Endothelial cell of umbilical vein (primary cell): ENCODE measurements at regions not wholly inside any gene's neighbourhood (a gene's known extent, or its start where the extent isn't known, plus 50 kb on each side); places are given as distances from the start of the nearest gene placed in this dataset.

Source experiments
- BruUV-seq: library from RNA; stranded (reverse); fragments of 400-500 nt; replicated peaks from 2 replicates; lab custom pipeline; 2021; lab: Mats Ljungman, UMichigan
- CTCF ChIA-PET: fragments of 300-600, 350-600 bp; sonication (Branson Sonifier 250); formaldehyde crosslinking; loops from one replicate; lab custom pipeline; 2021; ENCODE audit warnings: antibody characterized with exemption, inconsistent platforms; lab: Charles Lee
- POLR2A ChIA-PET: fragments of 300-600, 350-600 bp; sonication (Branson Sonifier 250); formaldehyde crosslinking; loops from one replicate; lab custom pipeline; 2021; ENCODE audit warnings: antibody characterized with exemption, inconsistent platforms; lab: Charles Lee
- DNase-seq: peaks from one replicate; pipeline ENCODE4 v3.0.0-alpha.2; 2011; ENCODE audit warnings: low read depth, low spot score
- FAIRE-seq: peaks from 2 replicates; lab custom pipeline; 2011; peaks lifted over from hg19 to GRCh38; lab: Jason Lieb, UNC
- H2AFZ ChIP-seq: 2 replicates; pipeline ENCODE4 v1.6.0; 2012; ENCODE audit warnings: low read depth, low read length, control low read depth, inconsistent platforms
- H3K27ac ChIP-seq: 2 replicates; pipeline ENCODE4 v1.5.1; 2011; ENCODE audit warnings: low read depth, mild to moderate bottlenecking, control low read depth, low read length, moderate library complexity; ENCODE audit not compliant: insufficient read depth
- H3K27me3 ChIP-seq, 2 experiments: 2 replicates each; pipeline versions ENCODE4 v1.6.0 to v1.6.1; 2011; ENCODE audit warnings: low read length in 2 of 2, mixed read lengths in 1 of 2; ENCODE audit not compliant: control insufficient read depth in 2 of 2, insufficient read depth in 2 of 2
- H3K36me3 ChIP-seq, 2 experiments: 2 replicates in 1 of 2; 3 replicates in 1 of 2; pipeline ENCODE4 v1.5.1; 2011; ENCODE audit warnings: low read length in 2 of 2, mild to moderate bottlenecking in 1 of 2, moderate library complexity in 1 of 2; ENCODE audit not compliant: control insufficient read depth in 2 of 2, insufficient read depth in 2 of 2; ENCODE audit errors: extremely low read depth in 1 of 2
- H3K4me1 ChIP-seq: 3 replicates; pipeline ENCODE4 v1.5.1; 2011; ENCODE audit warnings: mild to moderate bottlenecking, low read length; ENCODE audit not compliant: control insufficient read depth, insufficient read depth; ENCODE audit errors: extremely low read depth
- H3K4me2 ChIP-seq: 2 replicates; pipeline ENCODE4 v1.6.1; 2011; ENCODE audit warnings: low read length, control low read depth, mixed read lengths; ENCODE audit not compliant: insufficient read depth
- H3K4me3 ChIP-seq, 3 experiments: fragments of 200-600 bp in 1 of 3; sonication (generic), shearing (Covaris generic) in 1 of 3; replicated peaks in 1 of 3; 2 replicates each; pipeline ENCODE4 v1.5.1; 2011 to 2016; ENCODE audit warnings: control low read depth in 3 of 3, low read length in 3 of 3, mild to moderate bottlenecking in 2 of 3, inconsistent platforms in 1 of 3, low read depth in 1 of 3, moderate library complexity in 1 of 3; ENCODE audit not compliant: insufficient read depth in 1 of 3
- H3K79me2 ChIP-seq: 2 replicates; pipeline ENCODE4 v1.6.0; 2012; ENCODE audit warnings: low read length, inconsistent platforms; ENCODE audit not compliant: control insufficient read depth, insufficient read depth
- H3K9ac ChIP-seq: replicated peaks from 2 replicates; pipeline ENCODE3; 2011; ENCODE audit warnings: low read length, control low read depth; ENCODE audit not compliant: insufficient read depth; ENCODE audit errors: extremely low read depth
- H3K9me1 ChIP-seq: replicated peaks from 3 replicates; pipeline ENCODE4 v1.6.0; 2011; ENCODE audit warnings: mild to moderate bottlenecking, low read length; ENCODE audit not compliant: control insufficient read depth, insufficient read depth; ENCODE audit errors: extremely low read depth
- H3K9me3 ChIP-seq: replicated peaks from 2 replicates; pipeline ENCODE4 v1.5.1; 2012; ENCODE audit warnings: low read length, inconsistent platforms; ENCODE audit not compliant: control insufficient read depth, insufficient read depth
- H4K20me1 ChIP-seq: replicated peaks from 2 replicates; pipeline ENCODE3; 2011; ENCODE audit warnings: mild to moderate bottlenecking, low read length; ENCODE audit not compliant: control insufficient read depth, insufficient read depth; ENCODE audit errors: extremely low read depth
- CTCF ChIP-seq, 2 donors: IDR thresholded peaks; 1 replicate in 1 of 2; 2 replicates in 1 of 2; pipeline ENCODE4 v1.5.1; 2011; ENCODE audit warnings: low read length in 2 of 2, mild to moderate bottlenecking in 2 of 2, moderate library complexity in 2 of 2, control low read depth in 1 of 2, inconsistent platforms in 1 of 2, low read depth in 1 of 2; ENCODE audit not compliant: insufficient read depth in 1 of 2; ENCODE audit errors: extremely low read depth in 1 of 2
- EZH2 ChIP-seq: IDR thresholded peaks from 2 replicates; pipeline ENCODE4 v1.6.1; 2012; ENCODE audit warnings: borderline replicate concordance, low read depth, mild to moderate bottlenecking, moderate library complexity, low read length, inconsistent platforms; ENCODE audit not compliant: severe bottlenecking
- FOS ChIP-seq: IDR thresholded peaks from 2 replicates; pipeline ENCODE4 v1.6.1; 2011; ENCODE audit warnings: mild to moderate bottlenecking, low read length, moderate library complexity, borderline replicate concordance; ENCODE audit not compliant: insufficient read depth
- GATA2 ChIP-seq: IDR thresholded peaks from 2 replicates; pipeline ENCODE4 v1.7.0; 2011; ENCODE audit warnings: low read depth, mild to moderate bottlenecking, moderate library complexity, mixed read lengths, low read length; ENCODE audit not compliant: insufficient read length, insufficient read depth
- JUN ChIP-seq: IDR thresholded peaks from 2 replicates; pipeline ENCODE4 v1.6.1; 2011; ENCODE audit warnings: borderline replicate concordance, low read depth; ENCODE audit not compliant: insufficient read length, insufficient read depth
- MAX ChIP-seq: IDR thresholded peaks from 2 replicates; pipeline ENCODE4 v1.6.1; 2011; ENCODE audit not compliant: insufficient read depth, insufficient read length
- MYC ChIP-seq: IDR thresholded peaks from one replicate; pipeline ENCODE4 v1.6.1; 2011; ENCODE audit warnings: mild to moderate bottlenecking, low read depth, low read length
- POLR2A ChIP-seq: IDR thresholded peaks from 2 replicates; pipeline ENCODE4 v1.6.1; 2012; ENCODE audit warnings: low read depth, mild to moderate bottlenecking, control low read depth, low read length
- POLR2AphosphoS5 ChIP-seq: IDR thresholded peaks from 2 replicates; pipeline ENCODE4 v1.6.1; 2012; ENCODE audit warnings: low read depth, mild to moderate bottlenecking, control low read depth, low read length, moderate library complexity; ENCODE audit not compliant: insufficient read depth
- dilution Hi-C: fragments of 300-500 bp; cut with MboI; formaldehyde crosslinking; loops from one replicate; pipeline ENCODE4 v1.15.0; 2019; ENCODE audit warnings: low sequenced_read_pairs; ENCODE audit not compliant: extremely low pct_ligation_motif_present
- intact Hi-C: fragments of 100-400 bp; cut with micrococcal nuclease; formaldehyde crosslinking; loops from one replicate; pipeline ENCODE4 v1.10.0; 2022

- no peaks in the 10 kb centered on the region for H3K27me3 ChIP-seq
- H3K9ac ChIP-seq, result peak overlapping the region; percentile 94
- no peaks in the 10 kb centered on the region for H4K20me1 ChIP-seq
- FAIRE-seq, result no peak
- TSS peak; percentile 53 for BruUV-seq
- ChIA-PET CTCF (interaction anchor here (0.8 to 2.9 kb wide), 9 partner anchors 9 to 415 kb away, joined by 3 to 10 read pairs (median 4); no protein-coding TSS in a partner anchor), POLR2A (interaction anchor here (0.6 to 1.3 kb wide), 2 partner anchors 10 to 20 kb away, joined by 3 to 4 read pairs; no protein-coding TSS in a partner anchor)
- peaks cover 42% of the 10 kb centered on the region for H3K79me2 ChIP-seq
- no peaks in the 10 kb centered on the region for H3K9me3 ChIP-seq
- peak overlapping the region; percentile 92 for H3K4me2 ChIP-seq
- peaks cover 20% of the 10 kb centered on the region for H3K4me1 ChIP-seq
- no peak for TF ChIP-seq GATA2
- no peak for TF ChIP-seq MYC
- no peak for TF ChIP-seq FOS
- no peak overlapping the region for H3K4me3 ChIP-seq
- peak overlapping the region; percentile 85 for H3K27ac ChIP-seq
- intact Hi-C loops, result loop anchor here (1.0 to 2.0 kb wide), 2 partner anchors 19 to 88 kb away; no protein-coding TSS in a partner anchor
- no peak for DNase-seq
- H2AFZ ChIP-seq, result peak overlapping the region; percentile 60
- H3K9me1 ChIP-seq, result no peaks in the 10 kb centered on the region
- dilution Hi-C loops, result no loop called here
- no peaks in the 10 kb centered on the region for H3K36me3 ChIP-seq
Observed at GRCh38 chr21:16418642-16419041, 688.9 kb downstream of the USP25 start.

GRCh38 chr21:16419188-16419921, 689.6 kb downstream of the USP25 start:
- BruUV-seq, result TSS peak; percentile 53
- no peaks in the 10 kb centered on the region for H4K20me1 ChIP-seq
- no peaks in the 10 kb centered on the region for H3K9me3 ChIP-seq
- dilution Hi-C loops (no loop called here), intact Hi-C loops (loop anchor here (1.0 to 2.0 kb wide), 2 partner anchors 18 to 89 kb away; no protein-coding TSS in a partner anchor)
- ChIA-PET POLR2A (interaction anchor here (0.6 to 1.3 kb wide), 5 partner anchors 9 to 429 kb away, joined by 3 to 6 read pairs (median 4); no protein-coding TSS in a partner anchor), CTCF (interaction anchor here (0.8 to 2.9 kb wide), 9 partner anchors 8 to 416 kb away, joined by 3 to 10 read pairs (median 4); no protein-coding TSS in a partner anchor)
- H3K27ac ChIP-seq, result peak overlapping the region; percentile 85
- H3K4me2 ChIP-seq, result peak overlapping the region; percentile 92
- FAIRE-seq, result peak; percentile 87
- H3K27me3 ChIP-seq, result no peaks in the 10 kb centered on the region
- peaks cover 26% of the 10 kb centered on the region for H3K4me1 ChIP-seq
- peak; percentile 99 for DNase-seq
- no peaks in the 10 kb centered on the region for H3K9me1 ChIP-seq
- peaks cover 49% of the 10 kb centered on the region for H3K79me2 ChIP-seq
- H2AFZ ChIP-seq, result peak overlapping the region; percentile 60
- no peaks in the 10 kb centered on the region for H3K36me3 ChIP-seq
- TF ChIP-seq GATA2 (peak; percentile 72), JUN (peak; percentile 22), MAX (no peak), POLR2AphosphoS5 (peak; percentile 60), FOS (no peak), EZH2 (no peak), CTCF (IDR thresholded peaks at IDR 0.05; ENCODE audit: extremely low read depth in 1 of 2, insufficient read depth in 1 of 2, low read depth in 1 of 2, low read length in 2 of 2) (no peak), POLR2A (peak; percentile 76), MYC (no peak)
- H3K9ac ChIP-seq, result peak overlapping the region; percentile 94
- H3K4me3 ChIP-seq, result peak overlapping the region; percentile 34 to 100 (median 57)
